HEK293 (cell line): ENCODE measurements at regions not wholly inside any gene's neighbourhood (a gene's known extent, or its start where the extent isn't known, plus 50 kb on each side); places are given as distances from the start of the nearest gene placed in this dataset.

Experiments used
- BCL11A ChIP-seq: fragments of 450-650 bp; formaldehyde crosslinking; IDR thresholded peaks from 2 replicates; pipeline ENCODE4 v1.5.1; 2016; ENCODE audit warnings: low read depth, missing biosample characterization, missing genetic modification characterization
- CTCF ChIP-seq: fragments of 450-650 bp; formaldehyde crosslinking; IDR thresholded peaks from 2 replicates; pipeline ENCODE4 v1.5.1; 2016; ENCODE audit warnings: missing biosample characterization, missing genetic modification characterization
- HOXA7 ChIP-seq: sonication (generic); formaldehyde crosslinking; IDR thresholded peaks from 2 replicates; pipeline ENCODE4 v1.8.1; 2022; ENCODE audit warnings: missing genetic modification reagents, borderline replicate concordance
- ZNF10 ChIP-seq: fragments of 450-650 bp; formaldehyde crosslinking; IDR thresholded peaks from 2 replicates; pipeline ENCODE4 v1.5.1; 2017; ENCODE audit warnings: missing biosample characterization, missing genetic modification characterization
- ZNF132 ChIP-seq: fragments of 450-650 bp; formaldehyde crosslinking; IDR thresholded peaks from 2 replicates; pipeline ENCODE4 v1.5.1; 2017; ENCODE audit warnings: missing biosample characterization, missing genetic modification characterization, borderline replicate concordance
- ZNF24 ChIP-seq: fragments of 450-650 bp; formaldehyde crosslinking; IDR thresholded peaks from 2 replicates; pipeline ENCODE4 v1.5.1; 2016; ENCODE audit warnings: missing biosample characterization, missing genetic modification characterization
- ZNF473 ChIP-seq: fragments of 450-650 bp; formaldehyde crosslinking; IDR thresholded peaks from 2 replicates; pipeline ENCODE4 v1.5.1; 2017; ENCODE audit warnings: missing biosample characterization, missing genetic modification characterization
- ZNF654 ChIP-seq: fragments of 450-650 bp; formaldehyde crosslinking; IDR thresholded peaks from 2 replicates; pipeline ENCODE4 v1.5.1; 2016; ENCODE audit warnings: low read depth, missing biosample characterization, missing genetic modification characterization

GRCh38 chr6:95227351-95227750 lies 350.0 kb upstream of the MANEA start:
- TF ChIP-seq CTCF (tag by site-specific recombination), result no peak
- no peak for TF ChIP-seq ZNF473 (tag by site-specific recombination)
- no peak for TF ChIP-seq ZNF132 (tag by site-specific recombination)
- TF ChIP-seq ZNF10 (tag by site-specific recombination), result no peak
- no peak for TF ChIP-seq HOXA7 (CRISPR knock-in tag)
- TF ChIP-seq ZNF24, result no peak
- no peak for TF ChIP-seq BCL11A (tag by site-specific recombination)
- TF ChIP-seq ZNF654 (tag by site-specific recombination), result no peak
